Upper lobe of left lung (tissue), 4 donors: ENCODE measurements at regions not wholly inside any gene's neighbourhood (a gene's known extent, or its start where the extent isn't known, plus 50 kb on each side); places are given as distances from the start of the nearest gene placed in this dataset.

Experiments
- CTCF ChIP-seq, 6 experiments: fragments of 450-650 bp in 4 of 6; fragments of 200-600 bp in 2 of 6; sonication (generic) in 2 of 6; IDR thresholded peaks; one replicate each; pipeline ENCODE4 v1.5.1; 2016 to 2019; ENCODE audit warnings: antibody characterized with exemption in 6 of 6
- EP300 ChIP-seq, 4 donors: sonication (generic); formaldehyde crosslinking; IDR thresholded peaks; one replicate each; pipeline ENCODE4 v1.5.1; 2017; ENCODE audit warnings: antibody characterized with exemption in 4 of 4, control low read depth in 2 of 4
- POLR2A ChIP-seq, 4 donors: fragments of 450-650 bp; IDR thresholded peaks; one replicate each; pipeline ENCODE4 v1.5.1; 2016 to 2017; ENCODE audit warnings: antibody characterized with exemption in 4 of 4, mild to moderate bottlenecking in 2 of 4
- POLR2AphosphoS5 ChIP-seq, 2 donors: sonication (generic); formaldehyde crosslinking; IDR thresholded peaks; one replicate each; pipeline ENCODE4 v1.5.1; 2017; ENCODE audit warnings: antibody characterized with exemption in 2 of 2

- TF ChIP-seq CTCF (IDR thresholded peaks at IDR 0.05) = no peak
- no peak for TF ChIP-seq EP300 (IDR thresholded peaks at IDR 0.05)
- TF ChIP-seq POLR2A (IDR thresholded peaks at IDR 0.05) = no peak
- TF ChIP-seq POLR2AphosphoS5 (IDR thresholded peaks at IDR 0.05) = no peak
Observed at GRCh38 chr3:30474371-30474770, 132.0 kb upstream of the TGFBR2 start.
